Osteoblast (primary cell): ENCODE measurements at regions not wholly inside any gene's neighbourhood (a gene's known extent, or its start where the extent isn't known, plus 50 kb on each side); places are given as distances from the start of the nearest gene placed in this dataset.

Experiments used
- DNase-seq: peaks from one replicate; pipeline ENCODE4 v3.0.0; 2011; ENCODE audit warnings: low spot score, mixed read lengths; ENCODE audit not compliant: insufficient read length; ENCODE audit errors: missing footprints
- H2AFZ ChIP-seq: 2 replicates; pipeline ENCODE4 v1.6.0; 2011; ENCODE audit warnings: mild to moderate bottlenecking, low read length
- H3K27ac ChIP-seq: 2 replicates; pipeline ENCODE4 v1.5.1; 2011; ENCODE audit warnings: mild to moderate bottlenecking, low read depth, low read length, moderate library complexity
- H3K27me3 ChIP-seq: 2 replicates; pipeline ENCODE4 v1.6.0; 2012; ENCODE audit warnings: mild to moderate bottlenecking, control low read depth, inconsistent platforms, low read length, moderate library complexity; ENCODE audit not compliant: insufficient read depth
- H3K36me3 ChIP-seq: 2 replicates; pipeline ENCODE4 v1.5.1; 2011; ENCODE audit warnings: mild to moderate bottlenecking, low read length, control low read depth, moderate library complexity; ENCODE audit not compliant: insufficient read depth
- H3K4me1 ChIP-seq: 2 replicates; pipeline ENCODE4 v1.5.1; 2011; ENCODE audit warnings: mild to moderate bottlenecking, low read length, control low read depth, moderate library complexity; ENCODE audit not compliant: insufficient read depth
- H3K4me2 ChIP-seq: 2 replicates; pipeline ENCODE4 v1.6.0; 2011; ENCODE audit warnings: mild to moderate bottlenecking, low read length; ENCODE audit not compliant: insufficient read depth
- H3K4me3 ChIP-seq: fragments of 200-600 bp; sonication (generic); 3 replicates; pipeline ENCODE4 v1.5.1; 2012; ENCODE audit warnings: mild to moderate bottlenecking, low read length, inconsistent platforms; ENCODE audit not compliant: insufficient read depth
- H3K79me2 ChIP-seq: 2 replicates; pipeline ENCODE4 v1.6.0; 2012; ENCODE audit warnings: mild to moderate bottlenecking, low read length, control low read depth, inconsistent platforms; ENCODE audit not compliant: insufficient read depth
- H3K9me3 ChIP-seq: 2 replicates; pipeline ENCODE4 v1.5.1; 2011; ENCODE audit warnings: low read depth, low read length, control low read depth
- H4K20me1 ChIP-seq: 2 replicates; pipeline ENCODE4 v1.6.0; 2012; ENCODE audit warnings: mild to moderate bottlenecking, low read length, control low read depth; ENCODE audit not compliant: insufficient read depth
- CTCF ChIP-seq: IDR thresholded peaks from 2 replicates; pipeline ENCODE4 v1.5.1; 2011; ENCODE audit warnings: mild to moderate bottlenecking, low read depth, low read length, moderate library complexity; ENCODE audit errors: extremely low read depth

DNA sequence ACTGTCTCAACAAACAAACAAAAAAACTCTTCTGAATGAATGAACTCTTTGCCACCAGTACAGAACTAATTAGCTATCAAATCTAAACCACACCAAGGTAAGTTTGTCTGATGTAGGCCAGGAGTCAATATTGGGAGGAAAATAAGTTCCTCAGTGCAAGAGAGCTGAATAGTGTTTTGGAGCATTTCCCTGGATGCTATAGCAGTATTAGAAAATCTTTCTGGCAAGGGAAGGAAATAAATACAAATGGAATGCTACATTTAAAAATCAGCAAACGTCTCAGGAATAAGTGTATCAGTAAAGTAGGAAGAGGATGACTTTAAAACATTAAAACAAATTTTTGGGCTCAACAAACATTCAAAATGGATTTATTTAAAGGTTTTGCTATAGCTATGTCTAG, 81.3 kb upstream of the TMTC4 start:
- Histone ChIP-seq H3K27ac (no peak overlapping the region), H3K4me1 (no peaks in the 10 kb centered on the region), H3K79me2 (no peaks in the 10 kb centered on the region), H3K4me2 (no peak overlapping the region), H3K4me3 (no peak overlapping the region), H3K27me3 (no peaks in the 10 kb centered on the region), H3K36me3 (no peaks in the 10 kb centered on the region), H3K9me3 (no peaks in the 10 kb centered on the region), H4K20me1 (no peaks in the 10 kb centered on the region), H2AFZ (no peak overlapping the region)
- TF ChIP-seq CTCF: no peak
- DNase-seq: no peak

GRCh38 chr13:100754459-100754858, 79.9 kb upstream of the TMTC4 start:
- Histone ChIP-seq H3K79me2 (no peaks in the 10 kb centered on the region), H2AFZ (no peak overlapping the region), H4K20me1 (no peaks in the 10 kb centered on the region), H3K4me3 (no peak overlapping the region), H3K9me3 (no peaks in the 10 kb centered on the region), H3K27me3 (no peaks in the 10 kb centered on the region), H3K36me3 (no peaks in the 10 kb centered on the region), H3K4me2 (no peak overlapping the region), H3K4me1 (no peaks in the 10 kb centered on the region), H3K27ac (no peak overlapping the region)
- TF ChIP-seq CTCF: no peak
- DNase-seq: no peak

DNA sequence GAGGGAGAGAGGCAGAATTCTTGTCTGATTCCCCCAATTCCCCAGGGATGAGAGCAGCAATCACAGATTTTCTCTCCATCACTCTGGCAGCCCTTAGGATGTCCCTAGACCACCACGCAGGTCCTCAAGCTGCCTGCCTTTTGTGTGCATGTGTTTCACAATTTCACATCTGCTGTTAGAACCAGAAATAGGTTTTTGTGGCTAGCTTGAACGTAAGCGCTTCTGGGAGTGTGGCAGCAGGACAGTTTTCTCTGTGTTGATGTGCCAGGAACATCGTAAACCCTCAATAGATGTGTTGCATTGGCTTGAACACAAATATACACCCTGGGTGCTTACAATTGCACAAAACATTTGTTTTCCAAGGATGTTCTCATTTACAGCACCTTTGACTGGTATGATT, 78.8 kb upstream of the TMTC4 start:
- no peak overlapping the region for H3K27ac ChIP-seq
- H2AFZ ChIP-seq: no peak overlapping the region
- no peak overlapping the region for H3K4me3 ChIP-seq
- H3K4me1 ChIP-seq: no peaks in the 10 kb centered on the region
- H3K4me2 ChIP-seq: no peak overlapping the region
- no peaks in the 10 kb centered on the region for H3K9me3 ChIP-seq
- H3K36me3 ChIP-seq: no peaks in the 10 kb centered on the region
- no peaks in the 10 kb centered on the region for H3K27me3 ChIP-seq
- no peaks in the 10 kb centered on the region for H3K79me2 ChIP-seq
- no peaks in the 10 kb centered on the region for H4K20me1 ChIP-seq
- DNase-seq: no peak
- TF ChIP-seq CTCF: no peak

- Histone ChIP-seq H3K27ac (no peak overlapping the region), H3K9me3 (no peaks in the 10 kb centered on the region), H3K4me2 (no peak overlapping the region), H3K36me3 (no peaks in the 10 kb centered on the region), H2AFZ (no peak overlapping the region), H3K4me3 (no peak overlapping the region), H4K20me1 (no peaks in the 10 kb centered on the region), H3K79me2 (no peaks in the 10 kb centered on the region), H3K4me1 (no peaks in the 10 kb centered on the region), H3K27me3 (no peaks in the 10 kb centered on the region)
- no peak for DNase-seq
- TF ChIP-seq CTCF: no peak
These were observed 77.2 kb upstream of the TMTC4 start for GRCh38 chr13:100751826-100752225.
